ENCODE measurements at regions not wholly inside any gene's neighbourhood (a gene's known extent, or its start where the extent isn't known, plus 50 kb on each side); places are given as distances from the start of the nearest gene placed in this dataset.

- Histone ChIP-seq H3K4me1 (ENCODE audit: low read depth) (peaks cover 37% of the 10 kb centered on the region), H3K27me3 (no peaks in the 10 kb centered on the region), H3K36me3 (no peaks in the 10 kb centered on the region), H3K4me3 (no peak overlapping the region), H3K9me3 (ENCODE audit: low read depth) (no peaks in the 10 kb centered on the region), H3K27ac (no peak overlapping the region)
- DNase-seq (ENCODE audit: low read depth in 1 of 2, low spot score in 1 of 2), result no peak
- no peak for TF ChIP-seq CTCF (IDR thresholded peaks at IDR 0.05; ENCODE audit: low read depth, low read length)
Measured at GRCh38 chr12:65616022-65616421, 208.3 kb upstream of the HMGA2 start.

- H3K36me3 ChIP-seq, result no peaks in the 10 kb centered on the region
- TF ChIP-seq CTCF (IDR thresholded peaks at IDR 0.05; ENCODE audit: low read depth, low read length), result no peak
- no peak for DNase-seq (ENCODE audit: low read depth in 1 of 2, low spot score in 1 of 2)
- peaks cover 27% of the 10 kb centered on the region for H3K4me1 ChIP-seq (ENCODE audit: low read depth)
- no peak overlapping the region for H3K4me3 ChIP-seq
- H3K27me3 ChIP-seq, result no peaks in the 10 kb centered on the region
- peak overlapping the region; percentile 68 for H3K27ac ChIP-seq
- no peaks in the 10 kb centered on the region for H3K9me3 ChIP-seq (ENCODE audit: low read depth)
Measured at GRCh38 chr12:65618588-65618987, 205.7 kb upstream of the HMGA2 start.

- peak in 1 of 2 donors; percentile 41 for DNase-seq (ENCODE audit: low read depth in 1 of 2, low spot score in 1 of 2)
- Histone ChIP-seq H3K4me1 (ENCODE audit: low read depth) (peaks cover 27% of the 10 kb centered on the region), H3K9me3 (ENCODE audit: low read depth) (no peaks in the 10 kb centered on the region), H3K4me3 (no peak overlapping the region), H3K27ac (peak overlapping the region; percentile 68), H3K36me3 (no peaks in the 10 kb centered on the region), H3K27me3 (no peaks in the 10 kb centered on the region)
- TF ChIP-seq CTCF (IDR thresholded peaks at IDR 0.05; ENCODE audit: low read depth, low read length), result no peak
Measured at GRCh38 chr12:65619018-65619417, 205.3 kb upstream of the HMGA2 start.

- Histone ChIP-seq H3K27ac (peak overlapping the region; percentile 68), H3K27me3 (no peaks in the 10 kb centered on the region), H3K4me3 (no peak overlapping the region), H3K4me1 (ENCODE audit: low read depth) (peaks cover 27% of the 10 kb centered on the region), H3K9me3 (ENCODE audit: low read depth) (no peaks in the 10 kb centered on the region), H3K36me3 (no peaks in the 10 kb centered on the region)
- DNase-seq (ENCODE audit: low read depth in 1 of 2, low spot score in 1 of 2), result peak in 1 of 2 donors; percentile 8
- TF ChIP-seq CTCF (IDR thresholded peaks at IDR 0.05; ENCODE audit: low read depth, low read length), result no peak
Measured at GRCh38 chr12:65620046-65620445, 204.2 kb upstream of the HMGA2 start.

- Histone ChIP-seq H3K27me3 (no peaks in the 10 kb centered on the region), H3K9me3 (ENCODE audit: low read depth) (no peaks in the 10 kb centered on the region), H3K27ac (no peak overlapping the region), H3K4me1 (ENCODE audit: low read depth) (peaks cover 27% of the 10 kb centered on the region), H3K4me3 (no peak overlapping the region), H3K36me3 (no peaks in the 10 kb centered on the region)
- no peak for TF ChIP-seq CTCF (IDR thresholded peaks at IDR 0.05; ENCODE audit: low read depth, low read length)
- DNase-seq (ENCODE audit: low read depth in 1 of 2, low spot score in 1 of 2), result no peak
Measured at GRCh38 chr12:65622056-65622455, 202.2 kb upstream of the HMGA2 start.

- no peak for TF ChIP-seq CTCF (IDR thresholded peaks at IDR 0.05; ENCODE audit: low read depth, low read length)
- no peak overlapping the region for H3K4me3 ChIP-seq
- no peak for DNase-seq (ENCODE audit: low read depth in 1 of 2, low spot score in 1 of 2)
- no peaks in the 10 kb centered on the region for H3K9me3 ChIP-seq (ENCODE audit: low read depth)
- H3K4me1 ChIP-seq (ENCODE audit: low read depth), result peaks cover 20% of the 10 kb centered on the region
- H3K27me3 ChIP-seq, result no peaks in the 10 kb centered on the region
- no peak overlapping the region for H3K27ac ChIP-seq
- no peaks in the 10 kb centered on the region for H3K36me3 ChIP-seq
Measured at GRCh38 chr12:65623507-65623906, 200.8 kb upstream of the HMGA2 start.

Data from cardiac muscle cell (in vitro differentiated cells and primary cell).